Ectodermal cell (in vitro differentiated cells): ENCODE measurements at regions not wholly inside any gene's neighbourhood (a gene's known extent, or its start where the extent isn't known, plus 50 kb on each side); places are given as distances from the start of the nearest gene placed in this dataset.

Experiments used
- H3K27ac ChIP-seq: 2 replicates; pipeline ENCODE4 v1.7.0; 2013; ENCODE audit warnings: mild to moderate bottlenecking, low read depth, low read length; ENCODE audit not compliant: insufficient read depth, poor library complexity, severe bottlenecking
- H3K27me3 ChIP-seq: 2 replicates; pipeline ENCODE4 v1.7.0; 2013; ENCODE audit warnings: mild to moderate bottlenecking, low read length; ENCODE audit not compliant: insufficient read depth, control insufficient read depth, poor library complexity, severe bottlenecking
- H3K36me3 ChIP-seq: one replicate; pipeline ENCODE4 v1.7.0; 2013; ENCODE audit warnings: low read length; ENCODE audit not compliant: control insufficient read depth, insufficient read depth
- H3K4me1 ChIP-seq: one replicate; pipeline ENCODE4 v1.7.0; 2013; ENCODE audit warnings: low read length; ENCODE audit not compliant: control insufficient read depth, insufficient read depth
- H3K4me3 ChIP-seq: 2 replicates; pipeline ENCODE4 v1.7.0; 2013; ENCODE audit warnings: low read depth, low read length, control low read depth; ENCODE audit not compliant: insufficient read depth
- H3K9me3 ChIP-seq: 2 replicates; pipeline ENCODE4 v1.7.0; 2013; ENCODE audit warnings: mild to moderate bottlenecking, low read length, moderate library complexity; ENCODE audit not compliant: control insufficient read depth
- WGBS, 2 experiments: methylation state at CpG; one replicate each; pipeline ENCODE4 v1.1.7; 2013; ENCODE audit warnings: missing lambda C conversion rate in 2 of 2; 5-methylcytosine and 5-hydroxymethylcytosine counted together

DNA sequence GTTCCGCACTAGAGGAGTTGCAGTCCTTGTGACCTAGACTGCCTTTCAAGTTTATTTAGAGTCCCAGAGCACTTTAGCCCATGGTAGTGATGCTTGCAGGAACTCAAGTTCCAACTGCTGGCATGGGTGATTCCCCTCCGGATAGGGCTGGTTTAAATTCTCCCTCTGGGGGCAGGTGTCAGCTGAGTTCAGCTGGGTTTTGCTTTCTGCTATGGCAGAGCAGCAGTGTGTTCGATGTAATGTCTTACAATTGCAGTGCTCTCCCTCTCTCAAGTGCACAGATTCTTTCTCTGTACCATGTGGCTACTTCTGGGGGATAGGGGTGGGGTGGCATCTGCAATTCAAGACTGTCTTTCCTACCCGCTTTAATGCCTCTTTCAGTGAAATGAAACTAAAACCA is 164.8 kb upstream of the ZIC3 start:
- WGBS, 2 experiments: 84 to 90% methylated on average over 4 of the region's 4 CpGs
- no peaks in the 10 kb centered on the region for H3K27me3 ChIP-seq
- no peaks in the 10 kb centered on the region for H3K4me1 ChIP-seq
- no peaks in the 10 kb centered on the region for H3K9me3 ChIP-seq
- no peaks in the 10 kb centered on the region for H3K36me3 ChIP-seq
- H3K27ac ChIP-seq: no peak overlapping the region
- no peak overlapping the region for H3K4me3 ChIP-seq

DNA sequence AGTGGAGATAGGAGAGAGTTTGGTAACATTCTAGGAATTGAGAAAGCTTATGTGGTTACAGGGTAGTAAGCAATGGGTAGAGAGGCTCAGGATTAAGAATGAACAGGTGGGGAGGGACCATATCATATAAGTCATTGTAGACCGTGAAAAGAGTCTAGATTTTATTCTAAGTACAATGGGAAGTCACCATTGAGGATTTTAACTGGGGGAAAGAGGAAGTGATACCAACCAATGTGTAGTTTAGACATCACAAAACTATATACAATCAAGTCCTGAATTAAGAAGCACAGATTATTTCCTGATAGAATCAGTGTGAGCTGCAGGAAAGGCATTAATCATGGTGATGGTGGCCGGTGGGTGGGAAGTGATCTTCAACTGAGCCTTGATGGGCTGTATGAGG is 178.3 kb upstream of the ZIC3 start:
- H3K9me3 ChIP-seq: no peaks in the 10 kb centered on the region
- H3K4me1 ChIP-seq: no peaks in the 10 kb centered on the region
- no peak overlapping the region for H3K27ac ChIP-seq
- 96 to 98% methylated on average over 2 of the region's 2 CpGs for WGBS, 2 experiments
- H3K36me3 ChIP-seq: no peaks in the 10 kb centered on the region
- H3K4me3 ChIP-seq: no peak overlapping the region
- H3K27me3 ChIP-seq: no peaks in the 10 kb centered on the region

GRCh38 chrX:137366018-137366633 is 199.8 kb upstream of the ZIC3 start:
- H3K27me3 ChIP-seq: no peaks in the 10 kb centered on the region
- WGBS, 2 experiments: 67 to 90% methylated on average over 1 to 2 of the region's 3 CpGs
- H3K36me3 ChIP-seq: no peaks in the 10 kb centered on the region
- no peaks in the 10 kb centered on the region for H3K9me3 ChIP-seq
- H3K4me3 ChIP-seq: no peak overlapping the region
- H3K4me1 ChIP-seq: no peaks in the 10 kb centered on the region
- no peak overlapping the region for H3K27ac ChIP-seq

DNA sequence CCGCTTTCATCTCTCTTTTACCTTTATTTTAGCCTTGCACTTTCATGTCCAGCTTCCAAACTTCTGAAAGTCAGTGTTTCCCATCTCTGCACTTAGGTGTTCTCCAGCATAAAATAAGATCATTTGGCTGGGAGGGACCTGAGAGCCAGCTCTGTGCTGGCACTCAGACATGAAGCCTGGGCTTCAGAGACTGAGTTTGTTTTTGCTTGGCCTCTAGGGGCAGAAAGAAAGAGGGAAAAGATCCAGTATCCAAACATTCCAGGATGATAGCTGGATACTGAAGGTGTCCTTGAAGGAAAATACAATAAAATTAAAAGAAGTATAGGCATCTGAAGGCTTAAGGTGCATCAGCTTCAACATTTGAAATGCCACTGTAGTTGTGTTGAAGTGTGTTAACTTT is 202.4 kb upstream of the ZIC3 start:
- no peak overlapping the region for H3K4me3 ChIP-seq
- H3K36me3 ChIP-seq: no peaks in the 10 kb centered on the region
- H3K4me1 ChIP-seq: no peaks in the 10 kb centered on the region
- 94 to 95% methylated on average over 1 of the region's 1 CpG for WGBS, 2 experiments
- no peaks in the 10 kb centered on the region for H3K27me3 ChIP-seq
- H3K27ac ChIP-seq: no peak overlapping the region
- H3K9me3 ChIP-seq: no peaks in the 10 kb centered on the region

DNA sequence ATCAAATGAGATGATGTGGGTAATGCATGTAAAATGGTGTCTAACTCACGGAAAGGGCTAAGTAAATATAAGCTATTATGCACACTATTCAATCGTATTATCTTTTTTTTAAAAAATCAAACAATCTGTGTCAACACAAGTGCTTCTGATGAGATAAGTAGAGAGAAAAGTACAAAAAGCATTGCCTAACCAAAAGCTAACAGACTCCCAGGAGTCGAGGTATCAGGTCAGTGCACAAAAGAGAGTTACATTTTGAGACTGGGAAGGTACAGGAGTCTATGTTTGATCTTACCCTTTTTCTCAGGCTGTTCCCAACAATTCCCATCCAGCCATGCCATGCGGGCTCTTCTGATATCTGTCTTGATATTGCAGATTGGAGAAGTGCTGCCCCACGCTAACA is 203.3 kb upstream of the ZIC3 start:
- Histone ChIP-seq H3K27me3 (no peaks in the 10 kb centered on the region), H3K27ac (no peak overlapping the region), H3K36me3 (no peaks in the 10 kb centered on the region), H3K4me1 (no peaks in the 10 kb centered on the region), H3K4me3 (no peak overlapping the region), H3K9me3 (no peaks in the 10 kb centered on the region)
- WGBS, 2 experiments: 98% methylated on average over 3 of the region's 5 CpGs; no CpG with 5 or more reads in 1 of the 2 experiments

DNA sequence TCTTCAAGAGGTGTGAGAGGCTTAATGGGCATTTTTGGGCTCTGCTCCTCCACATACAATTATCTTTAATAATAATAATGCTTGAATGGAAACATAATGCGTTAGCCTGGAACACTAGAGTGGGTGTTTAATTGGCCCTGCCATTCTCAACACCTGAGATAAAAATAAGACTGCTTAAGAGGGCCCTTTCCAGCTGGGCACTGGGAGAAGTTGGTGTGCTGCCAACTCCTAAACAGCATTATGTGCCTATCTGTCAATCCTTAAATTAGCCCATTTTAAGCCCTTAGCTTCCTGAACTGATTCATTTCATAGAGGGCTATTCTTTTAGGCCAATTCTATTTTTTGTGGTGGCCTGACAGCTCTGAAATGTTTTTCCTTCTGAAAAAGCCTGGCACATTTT is 211.1 kb upstream of the ZIC3 start:
- H3K27ac ChIP-seq: no peak overlapping the region
- WGBS, 2 experiments: 100% methylated on average over 1 of the region's 1 CpG; no CpG with 5 or more reads in 1 of the 2 experiments
- no peaks in the 10 kb centered on the region for H3K27me3 ChIP-seq
- H3K9me3 ChIP-seq: no peaks in the 10 kb centered on the region
- H3K4me1 ChIP-seq: no peaks in the 10 kb centered on the region
- no peaks in the 10 kb centered on the region for H3K36me3 ChIP-seq
- no peak overlapping the region for H3K4me3 ChIP-seq

- H3K27ac ChIP-seq: no peak overlapping the region
- WGBS, 2 experiments: 86 to 100% methylated on average over 1 of the region's 1 CpG
Observed at GRCh38 chrX:137353404-137353803, 212.5 kb upstream of the ZIC3 start.

DNA sequence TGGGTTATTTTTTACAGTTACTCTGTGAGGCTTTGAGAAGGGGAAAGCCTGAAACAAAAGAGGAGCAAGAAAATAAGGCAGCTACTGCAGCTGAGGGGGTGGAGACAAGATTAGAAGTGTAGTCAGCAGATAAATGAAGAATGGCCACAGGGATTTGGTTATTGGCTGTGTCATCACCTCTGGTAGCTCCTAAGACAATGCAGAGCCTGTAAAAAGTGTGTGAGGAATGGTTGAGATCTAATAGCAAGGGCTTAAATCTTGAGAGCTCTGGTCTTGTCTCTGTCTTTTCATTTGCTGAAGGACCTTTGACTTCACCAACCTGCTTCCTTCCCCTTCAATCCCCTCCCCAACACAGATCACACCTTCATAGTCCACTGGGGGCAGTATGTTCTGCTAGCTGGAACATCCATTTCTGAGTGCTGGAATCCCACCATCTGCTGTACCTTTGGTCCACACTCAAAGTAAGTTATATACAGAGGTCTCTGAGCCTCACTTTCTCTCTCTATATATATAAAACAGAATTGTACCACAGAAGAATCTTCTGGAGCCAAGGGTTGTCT is 213.7 kb upstream of the ZIC3 start:
- no peak overlapping the region for H3K27ac ChIP-seq
- H3K4me3 ChIP-seq: no peak overlapping the region
- no peaks in the 10 kb centered on the region for H3K9me3 ChIP-seq
- H3K27me3 ChIP-seq: no peaks in the 10 kb centered on the region
- H3K4me1 ChIP-seq: no peaks in the 10 kb centered on the region
- no peaks in the 10 kb centered on the region for H3K36me3 ChIP-seq

More at GRCh38 chrX:137353404-137353803, 212.5 kb upstream of the ZIC3 start:
- Histone ChIP-seq H3K4me1 (no peaks in the 10 kb centered on the region), H3K4me3 (no peak overlapping the region), H3K9me3 (no peaks in the 10 kb centered on the region), H3K36me3 (no peaks in the 10 kb centered on the region), H3K27me3 (no peaks in the 10 kb centered on the region)

DNA sequence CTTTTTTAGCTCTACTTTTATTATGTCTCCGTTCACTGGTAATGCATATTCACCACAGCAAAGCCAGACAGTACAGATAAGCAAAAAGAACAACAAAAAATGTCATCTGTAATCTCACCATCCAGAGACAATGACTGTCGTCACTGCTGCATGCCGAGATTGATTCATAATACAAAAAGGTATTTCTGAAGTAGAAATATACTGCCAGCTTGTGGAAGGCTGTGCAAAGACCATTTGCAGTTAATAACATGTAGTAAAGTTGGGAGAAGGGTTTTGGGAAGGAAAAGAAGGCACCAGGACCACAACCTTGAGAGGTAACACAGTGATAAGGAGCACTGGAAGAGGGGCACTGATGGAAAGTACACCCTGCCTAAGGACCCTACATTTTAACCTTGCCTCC is 223.0 kb upstream of the ZIC3 start:
- no peaks in the 10 kb centered on the region for H3K27me3 ChIP-seq
- no peak overlapping the region for H3K27ac ChIP-seq
- no peaks in the 10 kb centered on the region for H3K4me1 ChIP-seq
- no peaks in the 10 kb centered on the region for H3K9me3 ChIP-seq
- H3K4me3 ChIP-seq: no peak overlapping the region
- WGBS, 2 experiments: 95 to 97% methylated on average over 3 of the region's 3 CpGs
- H3K36me3 ChIP-seq: no peaks in the 10 kb centered on the region

- H3K27me3 ChIP-seq: no peaks in the 10 kb centered on the region
- H3K4me3 ChIP-seq: no peak overlapping the region
- no peak overlapping the region for H3K27ac ChIP-seq
- no peaks in the 10 kb centered on the region for H3K4me1 ChIP-seq
- no peaks in the 10 kb centered on the region for H3K36me3 ChIP-seq
- WGBS, 2 experiments: 94% methylated on average over 3 of the region's 3 CpGs
- no peaks in the 10 kb centered on the region for H3K9me3 ChIP-seq
Observed at GRCh38 chrX:137313627-137314026, 252.3 kb upstream of the ZIC3 start.

DNA sequence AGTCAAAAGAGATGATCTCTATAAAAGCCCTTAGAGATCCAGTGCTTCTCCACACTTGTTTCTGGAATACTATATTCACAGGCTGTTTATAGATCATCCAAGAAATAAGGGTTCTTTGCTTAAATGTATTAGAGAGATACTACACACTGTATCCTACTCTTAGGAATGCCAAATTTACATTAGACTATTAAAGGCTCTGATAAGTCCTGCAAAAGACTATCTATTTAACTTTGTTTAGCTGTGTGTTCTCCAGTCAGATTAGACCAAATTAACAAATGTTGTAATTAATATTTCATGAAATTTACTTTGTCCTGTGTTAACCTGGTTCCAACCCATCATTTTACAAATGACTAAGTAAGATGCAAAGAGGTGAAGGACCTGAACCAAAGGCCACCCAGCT is 260.5 kb upstream of the ZIC3 start:
- no peaks in the 10 kb centered on the region for H3K4me1 ChIP-seq
- no peaks in the 10 kb centered on the region for H3K36me3 ChIP-seq
- no peaks in the 10 kb centered on the region for H3K9me3 ChIP-seq
- no peaks in the 10 kb centered on the region for H3K27me3 ChIP-seq
- H3K4me3 ChIP-seq: no peak overlapping the region
- H3K27ac ChIP-seq: no peak overlapping the region
